Kidney epithelial cell (primary cell): ENCODE measurements at regions not wholly inside any gene's neighbourhood (a gene's known extent, or its start where the extent isn't known, plus 50 kb on each side); places are given as distances from the start of the nearest gene placed in this dataset.

Experiments
- DNase-seq: peaks from one replicate; pipeline ENCODE4 v3.0.0-alpha.2; 2010; ENCODE audit warnings: low read depth
- H3K27me3 ChIP-seq: 2 replicates; pipeline ENCODE4 v1.6.0; 2011; ENCODE audit warnings: low read length; ENCODE audit not compliant: control insufficient read depth, insufficient read depth
- H3K36me3 ChIP-seq: 2 replicates; pipeline ENCODE4 v1.5.1; 2011; ENCODE audit warnings: low read length; ENCODE audit not compliant: control insufficient read depth, insufficient read depth
- H3K4me3 ChIP-seq: 2 replicates; pipeline ENCODE4 v1.5.1; 2011; ENCODE audit warnings: low read depth, mild to moderate bottlenecking, control low read depth, low read length
- TF ChIP-seq, protein P1 (sequence below): IDR thresholded peaks from 2 replicates; pipeline ENCODE4 v1.5.1; 2011; ENCODE audit warnings: mild to moderate bottlenecking, moderate library complexity, low read length, control low read depth, inconsistent platforms; ENCODE audit not compliant: insufficient read depth, poor library complexity, severe bottlenecking

DNA sequence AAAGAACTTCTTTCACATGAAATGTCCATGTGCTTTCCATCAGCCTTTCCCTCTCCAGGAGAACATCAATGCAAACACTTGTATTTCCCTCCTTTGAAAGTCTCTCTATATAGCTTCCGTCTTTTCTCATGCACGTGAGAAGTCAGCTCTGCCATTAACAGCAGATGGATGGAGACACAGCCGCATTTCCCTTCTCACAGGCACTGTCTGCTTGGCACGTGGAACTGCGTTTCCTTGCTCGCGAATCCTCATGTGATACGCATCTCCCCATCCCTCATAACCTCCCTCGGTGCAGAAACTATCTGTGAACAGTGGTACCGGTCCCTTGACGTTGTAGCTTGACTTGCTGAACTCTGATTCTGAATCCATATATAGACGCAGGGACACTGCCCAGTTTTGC lies 717.0 kb upstream of the RBFOX1 start:
- Histone ChIP-seq H3K27me3 (no peaks in the 10 kb centered on the region), H3K36me3 (no peaks in the 10 kb centered on the region), H3K4me3 (no peak overlapping the region)
- no peak for DNase-seq
- TF ChIP-seq, protein P1, sequence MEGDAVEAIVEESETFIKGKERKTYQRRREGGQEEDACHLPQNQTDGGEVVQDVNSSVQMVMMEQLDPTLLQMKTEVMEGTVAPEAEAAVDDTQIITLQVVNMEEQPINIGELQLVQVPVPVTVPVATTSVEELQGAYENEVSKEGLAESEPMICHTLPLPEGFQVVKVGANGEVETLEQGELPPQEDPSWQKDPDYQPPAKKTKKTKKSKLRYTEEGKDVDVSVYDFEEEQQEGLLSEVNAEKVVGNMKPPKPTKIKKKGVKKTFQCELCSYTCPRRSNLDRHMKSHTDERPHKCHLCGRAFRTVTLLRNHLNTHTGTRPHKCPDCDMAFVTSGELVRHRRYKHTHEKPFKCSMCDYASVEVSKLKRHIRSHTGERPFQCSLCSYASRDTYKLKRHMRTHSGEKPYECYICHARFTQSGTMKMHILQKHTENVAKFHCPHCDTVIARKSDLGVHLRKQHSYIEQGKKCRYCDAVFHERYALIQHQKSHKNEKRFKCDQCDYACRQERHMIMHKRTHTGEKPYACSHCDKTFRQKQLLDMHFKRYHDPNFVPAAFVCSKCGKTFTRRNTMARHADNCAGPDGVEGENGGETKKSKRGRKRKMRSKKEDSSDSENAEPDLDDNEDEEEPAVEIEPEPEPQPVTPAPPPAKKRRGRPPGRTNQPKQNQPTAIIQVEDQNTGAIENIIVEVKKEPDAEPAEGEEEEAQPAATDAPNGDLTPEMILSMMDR: no peak

DNA sequence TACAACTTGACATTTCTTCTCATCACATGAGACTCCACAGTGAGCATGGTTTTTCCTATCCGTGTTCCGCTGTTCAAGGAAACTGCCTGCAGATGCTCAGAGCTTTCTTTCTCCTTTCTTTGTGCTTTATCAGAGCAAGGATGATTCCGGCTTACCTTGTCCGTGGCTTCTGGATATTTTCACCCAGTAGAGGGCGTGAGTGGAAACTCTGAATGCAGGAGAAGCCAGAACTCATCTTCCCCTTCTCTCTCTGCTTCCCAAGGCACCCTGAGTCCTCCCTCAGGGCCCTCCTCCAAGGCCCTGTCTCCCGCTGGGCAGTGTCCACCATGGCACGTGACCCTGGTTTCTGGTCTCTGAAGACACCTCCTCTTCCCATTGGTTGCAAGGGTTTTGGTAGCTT lies 721.1 kb upstream of the RBFOX1 start:
- no peak for DNase-seq
- H3K36me3 ChIP-seq: no peaks in the 10 kb centered on the region
- H3K27me3 ChIP-seq: no peaks in the 10 kb centered on the region
- TF ChIP-seq, protein P1: no peak
- H3K4me3 ChIP-seq: no peak overlapping the region

DNA sequence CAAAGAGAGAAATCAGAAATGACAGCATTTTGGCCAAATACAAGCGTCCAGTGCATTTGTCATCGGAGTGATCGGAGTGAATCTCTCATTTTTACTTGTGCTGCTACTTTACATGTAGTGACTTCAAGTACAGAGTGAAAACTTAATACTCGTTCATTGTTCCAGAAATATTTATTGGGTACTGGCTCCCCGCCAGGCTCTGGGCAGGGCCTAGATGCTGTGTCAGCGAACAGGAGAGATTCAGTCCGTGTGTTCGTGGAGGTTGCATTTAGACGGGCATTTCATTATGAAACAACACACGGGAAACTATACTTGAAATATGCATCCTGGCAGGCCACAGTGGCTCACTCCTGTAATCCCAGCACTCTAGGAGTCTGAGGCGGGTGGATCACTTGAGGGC lies 727.2 kb upstream of the RBFOX1 start:
- DNase-seq: no peak
- no peak overlapping the region for H3K4me3 ChIP-seq
- no peaks in the 10 kb centered on the region for H3K36me3 ChIP-seq
- TF ChIP-seq, protein P1: no peak
- H3K27me3 ChIP-seq: no peaks in the 10 kb centered on the region

DNA sequence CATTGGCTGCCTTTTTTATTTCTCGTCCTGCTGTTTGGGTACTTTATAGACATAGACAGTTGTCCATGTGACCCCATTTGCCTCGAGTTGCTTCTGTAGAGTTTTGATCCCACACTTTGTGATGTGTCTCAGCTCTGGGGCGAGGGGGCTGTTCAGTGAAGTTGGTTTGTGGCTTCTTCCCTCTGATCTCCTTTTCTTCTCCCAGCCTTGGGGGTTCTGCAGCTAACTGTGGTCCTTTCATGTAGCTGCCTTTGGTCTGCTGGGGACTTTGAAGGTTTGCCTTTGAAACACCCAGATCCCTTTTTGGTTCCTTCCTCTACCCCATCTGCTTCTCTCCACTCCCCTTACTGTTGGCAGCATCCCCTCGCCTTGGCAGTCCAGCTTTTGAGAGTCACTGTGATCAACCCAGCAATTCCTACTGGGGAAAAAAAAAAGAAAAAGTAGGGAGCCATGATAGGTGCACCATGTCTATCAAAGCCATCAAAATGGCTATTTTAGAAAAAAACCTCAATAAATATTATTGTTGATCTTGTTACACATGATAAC lies 728.8 kb upstream of the RBFOX1 start:
- Histone ChIP-seq H3K36me3 (no peaks in the 10 kb centered on the region), H3K4me3 (no peak overlapping the region), H3K27me3 (no peaks in the 10 kb centered on the region)
- no peak for DNase-seq
- TF ChIP-seq, protein P1: no peak

DNA sequence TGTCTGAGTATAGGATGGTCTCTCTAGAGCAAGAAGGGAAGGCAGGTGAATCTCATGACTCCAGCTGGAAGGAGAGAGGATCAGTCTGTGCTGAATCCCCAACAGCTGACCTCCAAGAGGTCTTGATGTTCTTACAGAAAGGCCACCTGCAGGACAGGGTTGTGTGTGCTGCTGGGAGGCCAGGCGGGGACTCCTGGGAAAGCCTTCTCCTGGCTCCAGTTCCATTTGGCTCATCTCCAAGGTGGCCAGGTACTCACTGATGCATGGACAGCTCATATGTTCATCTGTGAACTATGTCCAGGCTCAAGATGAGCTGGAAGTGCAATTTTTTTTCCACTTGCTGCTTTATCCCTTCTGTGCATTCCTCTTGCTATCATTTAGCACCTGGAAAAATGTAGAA lies 730.2 kb upstream of the RBFOX1 start:
- no peak for DNase-seq
- TF ChIP-seq, protein P1: no peak
- Histone ChIP-seq H3K36me3 (no peaks in the 10 kb centered on the region), H3K27me3 (no peaks in the 10 kb centered on the region), H3K4me3 (no peak overlapping the region)

DNA sequence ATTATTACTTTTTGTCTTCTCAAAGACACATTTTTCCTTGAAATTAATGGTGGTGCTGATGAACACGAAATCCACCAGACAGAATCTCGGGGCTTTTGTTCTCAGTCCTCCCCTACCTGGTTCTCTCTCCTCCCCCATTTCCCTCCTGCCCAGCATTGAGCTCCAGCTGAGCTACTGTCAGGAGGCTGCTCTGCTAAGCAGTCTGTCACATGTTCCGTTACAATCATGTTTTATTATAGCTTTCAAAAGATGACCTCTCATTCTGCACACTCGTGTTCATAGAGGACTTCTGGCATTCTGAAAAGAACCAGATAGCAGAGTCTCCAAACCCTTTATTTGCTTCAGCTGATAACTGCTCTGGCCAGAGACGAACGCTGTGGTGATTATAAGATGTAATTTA lies 732.5 kb upstream of the RBFOX1 start:
- Histone ChIP-seq H3K36me3 (no peaks in the 10 kb centered on the region), H3K4me3 (no peak overlapping the region), H3K27me3 (no peaks in the 10 kb centered on the region)
- no peak for DNase-seq
- TF ChIP-seq, protein P1: no peak
